Muscle layer of colon (tissue), 2 donors: ENCODE measurements at regions not wholly inside any gene's neighbourhood (a gene's known extent, or its start where the extent isn't known, plus 50 kb on each side); places are given as distances from the start of the nearest gene placed in this dataset.
"Not testable (repeated sequence)": the region's sequence is repeated elsewhere in the genome, so short reads cannot be mapped to it uniquely, and the experiment has no call there.

Source experiments
- H3K27ac ChIP-seq: one replicate; pipeline ENCODE4 v1.7.0; 2013; ENCODE audit warnings: low read depth, mild to moderate bottlenecking, low read length, moderate library complexity
- H3K27me3 ChIP-seq, 2 donors: one replicate each; pipeline ENCODE4 v1.7.0; 2013; ENCODE audit warnings: low read length in 2 of 2, mild to moderate bottlenecking in 2 of 2; ENCODE audit not compliant: insufficient read depth in 2 of 2, control insufficient read depth in 1 of 2
- H3K36me3 ChIP-seq: one replicate; pipeline ENCODE4 v1.7.0; 2013; ENCODE audit warnings: mild to moderate bottlenecking, low read length; ENCODE audit not compliant: insufficient read depth
- H3K4me1 ChIP-seq: one replicate; pipeline ENCODE4 v1.7.0; 2013; ENCODE audit warnings: mild to moderate bottlenecking, low read length; ENCODE audit not compliant: insufficient read depth
- H3K4me3 ChIP-seq, 2 donors: one replicate each; pipeline ENCODE4 v1.7.0; 2013; ENCODE audit warnings: low read length in 2 of 2, low read depth in 1 of 2, mild to moderate bottlenecking in 1 of 2, moderate library complexity in 1 of 2
- H3K9ac ChIP-seq: one replicate; pipeline ENCODE4 v1.7.0; 2013; ENCODE audit warnings: low read length
- H3K9me3 ChIP-seq: one replicate; pipeline ENCODE4 v1.7.0; 2013; ENCODE audit warnings: mild to moderate bottlenecking, low read length
- donor health status: abdominal sarcoma.
- donor health status: Adenocarcinoma of cecum.

- peaks cover 6% of the 10 kb centered on the region in 2 donors for H3K27me3 ChIP-seq
- no peak overlapping the region for H3K9ac ChIP-seq
- no peak overlapping the region for H3K27ac ChIP-seq
- no peaks in the 10 kb centered on the region for H3K36me3 ChIP-seq
- H3K4me3 ChIP-seq: peak overlapping the region; percentile 38 to 56
- H3K9me3 ChIP-seq: no peaks in the 10 kb centered on the region
- no peaks in the 10 kb centered on the region for H3K4me1 ChIP-seq
Measured at GRCh38 chr6:37566111-37566949, 66.6 kb upstream of the CCDC167 start.

GRCh38 chr6:37565267-37566110 lies 65.8 kb upstream of the CCDC167 start:
- no peak overlapping the region for H3K27ac ChIP-seq
- no peak overlapping the region for H3K9ac ChIP-seq
- peaks cover 6% of the 10 kb centered on the region in 2 donors for H3K27me3 ChIP-seq
- peak overlapping the region; percentile 38 to 56 for H3K4me3 ChIP-seq
- H3K9me3 ChIP-seq: no peaks in the 10 kb centered on the region
- no peaks in the 10 kb centered on the region for H3K36me3 ChIP-seq
- no peaks in the 10 kb centered on the region for H3K4me1 ChIP-seq

- not testable (repeated sequence) for H3K9me3 ChIP-seq, H3K9ac ChIP-seq, H3K4me1 ChIP-seq, H3K36me3 ChIP-seq, H3K27me3 ChIP-seq, H3K27ac ChIP-seq, H3K4me3 ChIP-seq
Measured at GRCh38 chr6:37562926-37563288, 63.2 kb upstream of the CCDC167 start.

GRCh38 chr6:37561361-37561760 lies 61.7 kb upstream of the CCDC167 start:
- H3K27ac ChIP-seq: no peak overlapping the region
- no peaks in the 10 kb centered on the region for H3K9me3 ChIP-seq
- no peaks in the 10 kb centered on the region for H3K4me1 ChIP-seq
- H3K27me3 ChIP-seq: peaks cover 6% of the 10 kb centered on the region in 2 donors
- no peaks in the 10 kb centered on the region for H3K36me3 ChIP-seq
- H3K9ac ChIP-seq: no peak overlapping the region
- no peak overlapping the region for H3K4me3 ChIP-seq

- Histone ChIP-seq H3K9me3 (no peaks in the 10 kb centered on the region), H3K27me3 (peaks cover 3 to 6% of the 10 kb centered on the region in 2 donors), H3K9ac (no peak overlapping the region), H3K27ac (no peak overlapping the region), H3K4me3 (no peak overlapping the region), H3K36me3 (no peaks in the 10 kb centered on the region), H3K4me1 (no peaks in the 10 kb centered on the region)
Measured at GRCh38 chr6:37560737-37561103, 61.0 kb upstream of the CCDC167 start.

GRCh38 chr6:37559501-37559900 lies 59.8 kb upstream of the CCDC167 start:
- H3K9ac ChIP-seq: no peak overlapping the region
- no peaks in the 10 kb centered on the region for H3K9me3 ChIP-seq
- no peak overlapping the region for H3K27ac ChIP-seq
- H3K36me3 ChIP-seq: no peaks in the 10 kb centered on the region
- H3K4me1 ChIP-seq: no peaks in the 10 kb centered on the region
- H3K4me3 ChIP-seq: no peak overlapping the region
- H3K27me3 ChIP-seq: no peaks in the 10 kb centered on the region

- H3K4me1 ChIP-seq: no peaks in the 10 kb centered on the region
- no peaks in the 10 kb centered on the region for H3K36me3 ChIP-seq
- H3K9ac ChIP-seq: no peak overlapping the region
- H3K4me3 ChIP-seq: no peak overlapping the region
- no peaks in the 10 kb centered on the region for H3K27me3 ChIP-seq
- no peak overlapping the region for H3K27ac ChIP-seq
- no peaks in the 10 kb centered on the region for H3K9me3 ChIP-seq
Measured at GRCh38 chr6:37559050-37559449, 59.4 kb upstream of the CCDC167 start.

GRCh38 chr6:37558646-37559045 lies 59.0 kb upstream of the CCDC167 start:
- Histone ChIP-seq H3K9ac (no peak overlapping the region), H3K27me3 (no peaks in the 10 kb centered on the region), H3K27ac (no peak overlapping the region), H3K4me1 (no peaks in the 10 kb centered on the region), H3K9me3 (no peaks in the 10 kb centered on the region), H3K36me3 (no peaks in the 10 kb centered on the region), H3K4me3 (no peak overlapping the region)

- Histone ChIP-seq H3K4me3 (no peak overlapping the region), H3K36me3 (no peaks in the 10 kb centered on the region), H3K27me3 (no peaks in the 10 kb centered on the region), H3K4me1 (no peaks in the 10 kb centered on the region), H3K9ac (no peak overlapping the region), H3K9me3 (no peaks in the 10 kb centered on the region), H3K27ac (no peak overlapping the region)
Measured at GRCh38 chr6:37558168-37558567, 58.5 kb upstream of the CCDC167 start.

- H3K36me3 ChIP-seq: no peaks in the 10 kb centered on the region
- H3K4me1 ChIP-seq: no peaks in the 10 kb centered on the region
- H3K27ac ChIP-seq: no peak overlapping the region
- H3K9me3 ChIP-seq: no peaks in the 10 kb centered on the region
- H3K9ac ChIP-seq: no peak overlapping the region
- no peak overlapping the region for H3K4me3 ChIP-seq
- no peaks in the 10 kb centered on the region for H3K27me3 ChIP-seq
Measured at GRCh38 chr6:37557645-37558114, 58.0 kb upstream of the CCDC167 start.

GRCh38 chr6:37556881-37557644 lies 57.4 kb upstream of the CCDC167 start:
- H3K4me1 ChIP-seq: no peaks in the 10 kb centered on the region
- H3K27me3 ChIP-seq: no peaks in the 10 kb centered on the region
- H3K36me3 ChIP-seq: no peaks in the 10 kb centered on the region

More at GRCh38 chr6:37556881-37557644, 57.4 kb upstream of the CCDC167 start:
- Histone ChIP-seq H3K9me3 (no peaks in the 10 kb centered on the region), H3K9ac (no peak overlapping the region), H3K4me3 (no peak overlapping the region), H3K27ac (no peak overlapping the region)
